ENCODE measurements at regions not wholly inside any gene's neighbourhood (a gene's known extent, or its start where the extent isn't known, plus 50 kb on each side); places are given as distances from the start of the nearest gene placed in this dataset.

GRCh38 chr6:19892260-19892659 is 55.1 kb downstream of the ID4 start:
- H3K9ac ChIP-seq (ENCODE audit: control insufficient read depth, insufficient read depth, low read length): no peak overlapping the region
- H2AFZ ChIP-seq (ENCODE audit: control insufficient read depth, low read depth, low read length): no peak overlapping the region
- TF ChIP-seq RELA (IDR thresholded peaks at IDR 0.05; ENCODE audit: borderline replicate concordance, partially characterized antibody) (no peak), ZNF687 (IDR thresholded peaks at IDR 0.05) (no peak)
- H3K36me3 ChIP-seq (ENCODE audit: control insufficient read depth in 2 of 2, insufficient read depth in 2 of 2, low read length in 1 of 2): no peaks in the 10 kb centered on the region
- H3K4me1 ChIP-seq (ENCODE audit: control insufficient read depth, insufficient read depth, low read length): no peaks in the 10 kb centered on the region
- in situ Hi-C loops (cut with MboI) (no loop called here), intact Hi-C loops (cut with micrococcal nuclease; ENCODE audit: unreplicated experiment) (no loop called here)
- H3K79me2 ChIP-seq (ENCODE audit: control insufficient read depth, insufficient read depth, low read length): no peaks in the 10 kb centered on the region
- no peaks in the 10 kb centered on the region for H3K9me3 ChIP-seq (replicated peaks; ENCODE audit: control insufficient read depth, insufficient read depth, low read length)
- FAIRE-seq (no peak), ATAC-seq (no peak), DNase-seq (ENCODE audit: low read depth, low spot score) (no peak)
- SMC1A ChIA-PET (ENCODE audit: uncharacterized antibody, unreplicated experiment): no interaction called here
- no peaks in the 10 kb centered on the region for H3K27me3 ChIP-seq (replicated peaks in 1 of 2; ENCODE audit: control insufficient read depth in 2 of 2, insufficient read depth in 2 of 2, low read length in 1 of 2)
- CTCF ChIA-PET: no interaction called here
- H3K4me3 ChIP-seq: no peak overlapping the region
- no peak overlapping the region for H3K27ac ChIP-seq (ENCODE audit: control insufficient read depth, insufficient read depth)
- POLR2A ChIA-PET: no interaction called here
- RAD21 ChIA-PET (ENCODE audit: unreplicated experiment): no interaction called here
- H3K4me2 ChIP-seq (ENCODE audit: control insufficient read depth, insufficient read depth): no peak overlapping the region
- WGBS (ENCODE audit: insufficient coverage, insufficient replicate concordance, low lambda C conversion rate, missing lambda C conversion rate): 73% methylated on average over 9 of the region's 9 CpGs
- BruUV-seq (replicated peaks): no TSS peak
- H4K20me1 ChIP-seq (ENCODE audit: control insufficient read depth, insufficient read depth): no peaks in the 10 kb centered on the region

Data from GM12878 (cell line).